ENCODE measurements at regions not wholly inside any gene's neighbourhood (a gene's known extent, or its start where the extent isn't known, plus 50 kb on each side); places are given as distances from the start of the nearest gene placed in this dataset.

DNA sequence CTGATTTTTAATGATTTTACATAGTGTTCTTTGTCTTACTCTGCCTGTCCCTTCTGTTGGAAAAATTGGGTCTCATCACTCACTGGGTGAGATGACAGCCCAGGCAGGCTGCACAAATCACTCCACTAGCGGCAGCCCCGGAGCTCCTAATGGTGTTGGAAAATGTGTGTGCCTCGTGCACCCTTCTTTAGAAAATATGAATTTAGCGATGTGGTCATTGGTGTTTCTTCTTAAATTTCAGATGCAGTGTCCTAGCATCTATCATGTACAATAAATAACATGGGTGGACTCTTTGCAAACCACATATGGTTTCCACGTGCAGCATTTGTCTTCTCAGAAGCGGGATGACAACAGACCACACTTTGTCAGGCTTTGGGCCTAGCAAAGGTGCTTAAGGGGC is 194.2 kb downstream of the ACKR3 start:
- Mint-ChIP-seq H3K27ac (no peak overlapping the region), H3K36me3 (ENCODE audit: low read depth) (no peaks in the 10 kb centered on the region), H3K9me3 (no peaks in the 10 kb centered on the region), H3K4me3 (no peak overlapping the region), H3K4me1 (ENCODE audit: low read depth) (no peaks in the 10 kb centered on the region), H3K27me3 (peaks cover 4% of the 10 kb centered on the region)
- POLR2A ChIA-PET, result interaction anchor here (0.6 kb wide), 1 partner anchor 211 kb away, joined by 3 read pairs; no protein-coding TSS in a partner anchor
- no peaks in the 10 kb centered on the region for H3K9me3 ChIP-seq (ENCODE audit: control insufficient read depth in 1 of 2, insufficient read depth in 1 of 2, low read length in 2 of 2)
- peaks cover 0 to 4% of the 10 kb centered on the region in 2 experiments for H3K27me3 ChIP-seq (ENCODE audit: control insufficient read depth in 1 of 2, insufficient read depth in 2 of 2, low read length in 2 of 2)
- TF ChIP-seq, protein P1, sequence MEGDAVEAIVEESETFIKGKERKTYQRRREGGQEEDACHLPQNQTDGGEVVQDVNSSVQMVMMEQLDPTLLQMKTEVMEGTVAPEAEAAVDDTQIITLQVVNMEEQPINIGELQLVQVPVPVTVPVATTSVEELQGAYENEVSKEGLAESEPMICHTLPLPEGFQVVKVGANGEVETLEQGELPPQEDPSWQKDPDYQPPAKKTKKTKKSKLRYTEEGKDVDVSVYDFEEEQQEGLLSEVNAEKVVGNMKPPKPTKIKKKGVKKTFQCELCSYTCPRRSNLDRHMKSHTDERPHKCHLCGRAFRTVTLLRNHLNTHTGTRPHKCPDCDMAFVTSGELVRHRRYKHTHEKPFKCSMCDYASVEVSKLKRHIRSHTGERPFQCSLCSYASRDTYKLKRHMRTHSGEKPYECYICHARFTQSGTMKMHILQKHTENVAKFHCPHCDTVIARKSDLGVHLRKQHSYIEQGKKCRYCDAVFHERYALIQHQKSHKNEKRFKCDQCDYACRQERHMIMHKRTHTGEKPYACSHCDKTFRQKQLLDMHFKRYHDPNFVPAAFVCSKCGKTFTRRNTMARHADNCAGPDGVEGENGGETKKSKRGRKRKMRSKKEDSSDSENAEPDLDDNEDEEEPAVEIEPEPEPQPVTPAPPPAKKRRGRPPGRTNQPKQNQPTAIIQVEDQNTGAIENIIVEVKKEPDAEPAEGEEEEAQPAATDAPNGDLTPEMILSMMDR (IDR thresholded peaks at IDR 0.05), result no peak
- intact Hi-C loops (cut with DNase I, micrococcal nuclease), result no loop called here
- CTCF ChIA-PET, result no interaction called here
- H3K36me3 ChIP-seq (ENCODE audit: insufficient read depth, low read length), result no peaks in the 10 kb centered on the region
- ATAC-seq (ENCODE audit: poor library complexity) (no peak), DNase-seq (no peak)
- no peaks in the 10 kb centered on the region for H3K4me1 ChIP-seq (ENCODE audit: insufficient read depth, low read length)
- H3K4me3 ChIP-seq (ENCODE audit: low read length), result no peak overlapping the region
- no peak overlapping the region for H3K27ac ChIP-seq (ENCODE audit: low read depth in 1 of 2, low read length in 2 of 2)

DNA sequence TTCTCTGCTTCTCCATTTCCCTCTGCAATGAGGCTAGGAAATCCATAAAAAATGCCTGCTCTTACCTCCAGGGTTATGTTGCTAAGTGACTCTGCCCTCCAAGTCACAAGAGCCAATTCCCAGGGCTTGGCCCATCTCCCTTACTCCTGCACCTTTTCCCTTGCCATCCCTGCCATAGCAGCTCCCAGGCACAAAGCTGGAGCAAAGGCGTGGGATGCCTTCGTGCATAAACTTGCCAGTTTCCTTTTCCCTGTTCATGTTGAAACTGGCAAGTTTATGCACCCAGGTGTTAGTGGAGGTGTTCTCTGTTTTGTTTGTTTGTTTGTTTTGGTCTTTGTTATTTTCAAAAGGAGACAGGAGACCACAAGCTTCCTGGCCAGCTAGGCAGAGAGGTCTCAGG is 195.1 kb downstream of the ACKR3 start:
- H3K4me3 ChIP-seq (ENCODE audit: low read length), result no peak overlapping the region
- DNase-seq (no peak), ATAC-seq (ENCODE audit: poor library complexity) (no peak)
- H3K4me1 ChIP-seq (ENCODE audit: insufficient read depth, low read length), result no peaks in the 10 kb centered on the region
- peaks cover 0 to 2% of the 10 kb centered on the region in 2 experiments for H3K27me3 ChIP-seq (ENCODE audit: control insufficient read depth in 1 of 2, insufficient read depth in 2 of 2, low read length in 2 of 2)
- ChIA-PET CTCF (no interaction called here), POLR2A (no interaction called here)
- no peaks in the 10 kb centered on the region for H3K4me1 Mint-ChIP-seq (ENCODE audit: low read depth)
- H3K9me3 Mint-ChIP-seq, result no peaks in the 10 kb centered on the region
- peaks cover 4% of the 10 kb centered on the region for H3K27me3 Mint-ChIP-seq
- H3K27ac ChIP-seq (ENCODE audit: low read depth in 1 of 2, low read length in 2 of 2), result no peak overlapping the region
- TF ChIP-seq, protein P1 (IDR thresholded peaks at IDR 0.05), result no peak
- no peaks in the 10 kb centered on the region for H3K36me3 Mint-ChIP-seq (ENCODE audit: low read depth)
- no peaks in the 10 kb centered on the region for H3K36me3 ChIP-seq (ENCODE audit: insufficient read depth, low read length)
- H3K4me3 Mint-ChIP-seq, result no peak overlapping the region
- no peak overlapping the region for H3K27ac Mint-ChIP-seq
- H3K9me3 ChIP-seq (ENCODE audit: control insufficient read depth in 1 of 2, insufficient read depth in 1 of 2, low read length in 2 of 2), result no peaks in the 10 kb centered on the region
- intact Hi-C loops (cut with DNase I, micrococcal nuclease), result no loop called here

GRCh38 chr2:236765478-236765877 is 195.9 kb downstream of the ACKR3 start:
- ATAC-seq (ENCODE audit: poor library complexity) (no peak), DNase-seq (no peak)
- ChIA-PET POLR2A (interaction anchor here (0.6 kb wide), 1 partner anchor 9 kb away, joined by 3 read pairs; no protein-coding TSS in a partner anchor), CTCF (no interaction called here)
- H3K4me3 ChIP-seq (ENCODE audit: low read length), result no peak overlapping the region
- no peak overlapping the region for H3K4me3 Mint-ChIP-seq
- H3K36me3 Mint-ChIP-seq (ENCODE audit: low read depth), result no peaks in the 10 kb centered on the region
- H3K27ac ChIP-seq (ENCODE audit: low read depth in 1 of 2, low read length in 2 of 2), result no peak overlapping the region
- peaks cover 4% of the 10 kb centered on the region for H3K27me3 Mint-ChIP-seq
- H3K4me1 Mint-ChIP-seq (ENCODE audit: low read depth), result no peaks in the 10 kb centered on the region
- H3K9me3 ChIP-seq (ENCODE audit: control insufficient read depth in 1 of 2, insufficient read depth in 1 of 2, low read length in 2 of 2), result no peaks in the 10 kb centered on the region
- H3K9me3 Mint-ChIP-seq, result no peaks in the 10 kb centered on the region
- H3K4me1 ChIP-seq (ENCODE audit: insufficient read depth, low read length), result no peaks in the 10 kb centered on the region
- peaks cover 0 to 2% of the 10 kb centered on the region in 2 experiments for H3K27me3 ChIP-seq (ENCODE audit: control insufficient read depth in 1 of 2, insufficient read depth in 2 of 2, low read length in 2 of 2)
- TF ChIP-seq, protein P1 (IDR thresholded peaks at IDR 0.05), result no peak
- H3K36me3 ChIP-seq (ENCODE audit: insufficient read depth, low read length), result no peaks in the 10 kb centered on the region
- no peak overlapping the region for H3K27ac Mint-ChIP-seq
- intact Hi-C loops (cut with DNase I, micrococcal nuclease), result no loop called here

Data from CD4-positive, alpha-beta T cell (primary cell).